Fibroblast of lung (primary cell): ENCODE measurements at regions not wholly inside any gene's neighbourhood (a gene's known extent, or its start where the extent isn't known, plus 50 kb on each side); places are given as distances from the start of the nearest gene placed in this dataset.

Experiments used
- DNase-seq, 2 donors: peaks; one replicate each; pipeline versions ENCODE4 v3.0.0 to v3.0.0-alpha.2; 2010; ENCODE audit warnings: low read depth in 2 of 2
- H2AFZ ChIP-seq: 2 replicates; pipeline ENCODE4 v1.5.1; 2012; ENCODE audit warnings: low read length, control low read depth, inconsistent platforms
- H3K27ac ChIP-seq: 2 replicates; pipeline ENCODE4 v1.5.1; 2011; ENCODE audit warnings: low read length, control low read depth; ENCODE audit not compliant: insufficient read depth
- H3K27me3 ChIP-seq: 2 replicates; pipeline ENCODE4 v1.5.1; 2011; ENCODE audit warnings: mild to moderate bottlenecking, low read length; ENCODE audit not compliant: control insufficient read depth, insufficient read depth
- H3K36me3 ChIP-seq: 2 replicates; pipeline ENCODE4 v1.5.1; 2011; ENCODE audit warnings: low read length; ENCODE audit not compliant: control insufficient read depth, insufficient read depth
- H3K4me1 ChIP-seq: 2 replicates; pipeline ENCODE4 v1.5.1; 2011; ENCODE audit warnings: low read length; ENCODE audit not compliant: control insufficient read depth, insufficient read depth; ENCODE audit errors: extremely low read depth
- H3K4me2 ChIP-seq: 2 replicates; pipeline ENCODE4 v1.5.1; 2011; ENCODE audit warnings: low read length, control low read depth; ENCODE audit not compliant: insufficient read depth; ENCODE audit errors: extremely low read depth
- H3K4me3 ChIP-seq, 4 experiments: fragments of 200-600 bp in 1 of 4; sonication (generic) in 1 of 4; replicated peaks in 1 of 4; 2 replicates each; pipeline ENCODE4 v1.5.1; 2011 to 2016; ENCODE audit warnings: low read length in 4 of 4, low read depth in 3 of 4, mild to moderate bottlenecking in 3 of 4, control low read depth in 2 of 4, inconsistent platforms in 1 of 4, mixed read lengths in 1 of 4; ENCODE audit not compliant: insufficient read depth in 1 of 4; ENCODE audit errors: control extremely low read depth in 1 of 4
- H3K79me2 ChIP-seq: 2 replicates; pipeline ENCODE4 v1.5.1; 2012; ENCODE audit warnings: mild to moderate bottlenecking, low read length, inconsistent platforms; ENCODE audit not compliant: control insufficient read depth, insufficient read depth
- H3K9ac ChIP-seq: 2 replicates; pipeline ENCODE4 v1.5.1; 2011; ENCODE audit warnings: mild to moderate bottlenecking, low read length, control low read depth; ENCODE audit not compliant: insufficient read depth
- H3K9me3 ChIP-seq: 2 replicates; pipeline ENCODE4 v1.5.1; 2012; ENCODE audit warnings: low read depth, low read length; ENCODE audit not compliant: control insufficient read depth, insufficient read depth
- H4K20me1 ChIP-seq: 2 replicates; pipeline ENCODE4 v1.5.1; 2011; ENCODE audit warnings: low read length; ENCODE audit not compliant: control insufficient read depth, insufficient read depth; ENCODE audit errors: extremely low read depth
- CTCF ChIP-seq, 2 donors: IDR thresholded peaks in 1 of 2; conservative IDR thresholded peaks in 1 of 2; 1 replicate in 1 of 2; 2 replicates in 1 of 2; pipeline ENCODE4 v1.5.1; 2011 to 2012; ENCODE audit warnings: low read length in 2 of 2, control low read depth in 1 of 2, inconsistent platforms in 1 of 2, low read depth in 1 of 2, mild to moderate bottlenecking in 1 of 2
- EZH2 ChIP-seq: IDR thresholded peaks from 2 replicates; pipeline ENCODE4 v1.5.1; 2012; ENCODE audit warnings: low read length, control low read depth, mild to moderate bottlenecking; ENCODE audit errors: missing control alignments

- no peaks in the 10 kb centered on the region for H3K36me3 ChIP-seq
- H3K4me1 ChIP-seq: no peaks in the 10 kb centered on the region
- H3K4me2 ChIP-seq: no peak overlapping the region
Measured at GRCh38 chr16:52957199-52957598, 95.5 kb downstream of the CHD9NB start.

GRCh38 chr16:52956044-52956443 is 96.7 kb downstream of the CHD9NB start:
- Histone ChIP-seq H3K79me2 (no peaks in the 10 kb centered on the region), H3K27me3 (no peaks in the 10 kb centered on the region), H3K9ac (no peak overlapping the region), H3K27ac (no peak overlapping the region), H4K20me1 (no peaks in the 10 kb centered on the region), H2AFZ (no peak overlapping the region), H3K4me3 (no peak overlapping the region), H3K36me3 (no peaks in the 10 kb centered on the region), H3K9me3 (no peaks in the 10 kb centered on the region), H3K4me2 (no peak overlapping the region), H3K4me1 (no peaks in the 10 kb centered on the region)
- DNase-seq: no peak
- no peak for TF ChIP-seq EZH2
- no peak for TF ChIP-seq CTCF (conservative IDR thresholded peaks at IDR 0.05 in 1 of 2, IDR thresholded peaks at IDR 0.05 in 1 of 2; ENCODE audit: low read depth in 1 of 2, low read length in 2 of 2)

More at GRCh38 chr16:52957199-52957598, 95.5 kb downstream of the CHD9NB start:
- Histone ChIP-seq H4K20me1 (no peaks in the 10 kb centered on the region), H3K9ac (no peak overlapping the region), H3K27me3 (no peaks in the 10 kb centered on the region), H3K9me3 (no peaks in the 10 kb centered on the region), H3K4me3 (no peak overlapping the region), H3K79me2 (no peaks in the 10 kb centered on the region), H3K27ac (no peak overlapping the region), H2AFZ (no peak overlapping the region)
- no peak for DNase-seq
- TF ChIP-seq CTCF (conservative IDR thresholded peaks at IDR 0.05 in 1 of 2, IDR thresholded peaks at IDR 0.05 in 1 of 2; ENCODE audit: low read depth in 1 of 2, low read length in 2 of 2) (no peak), EZH2 (no peak)

- no peaks in the 10 kb centered on the region for H4K20me1 ChIP-seq
- no peaks in the 10 kb centered on the region for H3K36me3 ChIP-seq
Measured at GRCh38 chr16:52953215-52953614, 99.5 kb downstream of the CHD9NB start.

More at GRCh38 chr16:52953215-52953614, 99.5 kb downstream of the CHD9NB start:
- no peak for DNase-seq
- Histone ChIP-seq H2AFZ (no peak overlapping the region), H3K27ac (no peak overlapping the region), H3K4me2 (no peak overlapping the region), H3K4me3 (no peak overlapping the region), H3K79me2 (no peaks in the 10 kb centered on the region), H3K9me3 (no peaks in the 10 kb centered on the region), H3K27me3 (no peaks in the 10 kb centered on the region), H3K9ac (no peak overlapping the region), H3K4me1 (no peaks in the 10 kb centered on the region)
- no peak for TF ChIP-seq CTCF (conservative IDR thresholded peaks at IDR 0.05 in 1 of 2, IDR thresholded peaks at IDR 0.05 in 1 of 2; ENCODE audit: low read depth in 1 of 2, low read length in 2 of 2)
- TF ChIP-seq EZH2: no peak
